Stimulated activated CD4-positive, alpha-beta T cell treated with anti-CD3 and anti-CD28 coated beads, Interleukin-1b, Interleukin-23, amount 100 ng/mL, for 48 hours (primary cell): ENCODE measurements at regions not wholly inside any gene's neighbourhood (a gene's known extent, or its start where the extent isn't known, plus 50 kb on each side); places are given as distances from the start of the nearest gene placed in this dataset.
"Not testable (repeated sequence)": the region's sequence is repeated elsewhere in the genome, so short reads cannot be mapped to it uniquely, and the experiment has no call there.

Experiments
- DNase-seq: peaks from one replicate; pipeline ENCODE4 v3.0.0-alpha.2; 2020

DNA sequence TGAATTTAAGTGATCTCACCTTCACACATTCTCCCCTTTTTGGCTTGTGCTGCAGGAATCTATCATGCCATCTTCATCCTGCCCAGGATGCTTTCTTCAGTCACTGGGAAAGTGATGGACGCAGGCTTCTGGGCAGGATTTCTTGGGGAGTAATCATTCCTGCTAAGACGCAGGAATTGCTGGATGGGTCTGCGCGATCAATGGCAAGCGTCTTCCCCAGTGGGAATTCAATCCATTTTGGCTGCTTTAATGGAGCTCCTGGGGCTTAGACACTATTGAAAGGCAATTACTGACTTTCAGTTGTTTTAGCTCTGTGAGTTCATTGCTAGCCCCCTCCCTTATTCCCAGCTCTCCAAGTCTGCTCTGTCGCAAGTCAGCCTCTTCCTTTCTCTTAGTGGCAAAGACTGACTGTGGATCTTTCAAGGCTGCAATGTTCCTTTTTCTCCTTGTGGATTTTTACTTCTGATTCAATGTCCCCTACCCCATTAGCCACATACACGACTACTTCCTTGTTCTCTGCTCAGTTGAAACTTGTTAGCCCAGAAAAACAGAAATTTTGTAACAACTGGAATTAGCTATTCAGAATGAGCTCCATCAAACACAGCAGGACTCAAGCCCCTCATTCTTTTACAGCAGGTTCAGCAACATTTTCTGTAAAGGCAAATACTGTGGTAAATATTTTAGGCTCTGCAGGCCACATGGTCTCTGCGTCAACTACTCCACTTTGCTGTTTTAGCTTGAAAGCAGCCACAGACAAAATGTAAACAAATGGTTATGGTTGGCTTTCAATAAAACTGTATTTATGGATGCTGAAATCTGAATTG lies 154.9 kb downstream of the ASB9 start:
- no peak for DNase-seq

DNA sequence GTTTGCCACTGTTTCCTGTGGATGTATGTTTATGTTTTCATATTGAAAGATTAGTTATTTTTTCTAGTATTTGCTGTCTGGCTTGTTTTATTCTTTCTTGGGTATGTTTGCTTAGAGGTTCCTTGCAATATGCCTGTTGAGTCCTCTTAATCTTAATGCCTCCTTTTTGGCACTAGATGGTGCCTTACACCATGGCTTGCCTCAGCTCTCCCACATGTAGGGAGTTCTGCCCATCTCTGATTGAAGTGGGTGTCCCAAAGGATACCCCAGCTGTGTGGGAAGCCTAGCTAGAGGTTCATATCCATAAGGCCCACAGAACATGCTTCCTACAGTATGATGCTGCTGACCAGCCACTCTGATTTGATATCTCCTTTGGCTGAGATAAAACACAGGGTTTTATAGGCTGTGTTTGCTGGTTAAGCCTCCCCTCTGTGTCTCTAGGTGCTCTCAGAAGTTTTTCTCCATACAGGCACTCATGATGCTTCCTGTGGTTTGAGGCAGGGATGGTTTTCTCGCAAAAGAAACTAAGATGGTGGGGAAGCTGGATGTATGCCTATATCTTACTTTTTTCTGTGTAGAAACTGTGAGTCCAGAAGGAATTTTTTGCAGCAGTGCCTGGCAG lies 162.4 kb downstream of the ASB9 start:
- DNase-seq, result no peak

DNA sequence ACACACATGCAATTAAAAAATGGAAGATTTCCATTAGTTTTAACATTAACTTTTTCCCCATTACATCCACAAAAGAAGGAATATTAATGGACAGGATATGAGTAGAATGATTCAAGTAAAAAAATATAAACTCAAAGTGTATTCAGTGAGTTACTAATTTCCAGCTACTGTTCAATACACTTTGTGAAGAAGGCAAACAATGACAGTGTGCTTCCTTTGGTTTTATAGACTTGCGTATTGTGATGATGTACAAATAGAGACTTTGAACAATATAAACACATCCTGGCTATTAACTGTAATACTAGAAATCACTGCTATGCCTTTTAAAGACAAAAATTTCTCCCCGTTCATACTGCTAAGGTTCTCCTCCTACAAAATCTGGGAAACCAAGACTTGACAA lies 171.4 kb downstream of the ASB9 start:
- DNase-seq, result no peak

DNA sequence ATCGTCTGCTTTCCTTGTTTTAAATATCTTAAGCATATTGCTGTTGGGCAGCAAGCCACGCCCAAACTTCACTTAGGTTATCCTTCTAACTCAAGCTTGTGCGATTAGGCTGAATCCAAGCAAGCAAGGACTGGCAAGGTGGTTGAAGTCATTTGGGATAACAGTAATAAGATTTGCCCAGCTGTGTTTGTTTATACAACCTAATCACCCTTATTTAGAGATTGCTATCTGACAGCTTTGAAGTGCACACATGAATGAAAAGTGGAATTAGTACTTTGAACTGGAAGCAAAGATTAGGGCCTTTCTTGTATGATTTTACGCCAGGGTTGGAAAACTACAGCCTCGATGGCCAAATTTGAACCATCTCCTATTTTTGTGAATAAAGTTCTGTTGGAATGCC lies 182.1 kb downstream of the ASB9 start:
- no peak for DNase-seq

DNA sequence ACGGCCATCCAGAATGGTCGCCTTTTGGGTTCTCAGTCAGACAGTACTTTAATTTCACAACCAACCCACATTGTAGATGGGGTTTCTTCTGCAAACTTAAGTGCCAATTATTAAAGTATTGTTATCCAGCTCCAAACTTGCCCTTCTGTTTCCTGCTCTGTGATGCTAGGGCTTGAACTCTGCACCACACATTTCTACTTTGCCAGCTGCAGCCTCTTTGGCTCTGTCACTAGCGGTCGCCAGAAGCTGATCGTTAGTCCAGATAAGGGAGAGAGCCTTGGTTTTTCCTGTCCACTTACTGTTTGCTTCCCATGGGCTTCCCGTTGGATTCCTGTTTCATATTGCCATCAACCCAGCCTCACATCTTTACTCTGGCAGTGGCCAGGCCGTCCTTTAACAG lies 196.6 kb downstream of the ASB9 start:
- DNase-seq, result no peak

DNA sequence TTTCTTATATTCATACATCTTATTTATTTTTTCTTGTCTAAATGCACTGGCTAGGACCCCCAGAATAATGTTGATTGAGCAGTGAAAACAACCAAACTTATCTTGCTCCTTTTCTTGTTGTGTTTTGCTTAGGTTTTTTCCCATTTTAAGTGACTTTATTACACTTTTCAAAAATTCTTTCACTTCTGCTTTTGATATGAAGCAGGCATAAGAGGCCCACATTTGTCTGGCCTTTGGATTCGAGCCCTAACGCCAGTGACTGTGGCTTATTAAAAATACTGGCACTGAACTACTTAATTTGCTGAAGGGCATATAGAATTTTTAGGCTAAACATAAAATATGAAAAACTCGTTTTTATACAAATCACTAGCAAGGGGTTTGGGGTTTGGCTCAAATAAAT lies 197.0 kb downstream of the ASB9 start:
- no peak for DNase-seq

DNA sequence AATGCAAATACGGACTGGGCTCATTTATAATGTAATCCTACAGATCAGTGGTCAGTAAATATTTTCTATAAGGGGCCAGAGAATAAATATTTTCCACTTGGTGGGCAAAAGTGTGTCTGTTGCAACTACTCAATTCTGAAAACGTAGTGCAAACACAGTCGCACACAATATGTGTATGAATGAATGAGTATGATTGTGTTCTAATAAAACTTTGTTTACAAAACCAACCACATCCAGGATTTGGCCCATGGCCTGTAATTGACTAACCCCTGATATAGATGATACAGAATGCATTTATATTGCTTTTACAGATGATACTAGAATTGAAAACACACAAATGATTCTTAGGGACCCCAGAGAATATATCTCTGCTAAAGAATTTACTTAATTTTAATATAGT lies 197.6 kb downstream of the ASB9 start:
- DNase-seq, result no peak

DNA sequence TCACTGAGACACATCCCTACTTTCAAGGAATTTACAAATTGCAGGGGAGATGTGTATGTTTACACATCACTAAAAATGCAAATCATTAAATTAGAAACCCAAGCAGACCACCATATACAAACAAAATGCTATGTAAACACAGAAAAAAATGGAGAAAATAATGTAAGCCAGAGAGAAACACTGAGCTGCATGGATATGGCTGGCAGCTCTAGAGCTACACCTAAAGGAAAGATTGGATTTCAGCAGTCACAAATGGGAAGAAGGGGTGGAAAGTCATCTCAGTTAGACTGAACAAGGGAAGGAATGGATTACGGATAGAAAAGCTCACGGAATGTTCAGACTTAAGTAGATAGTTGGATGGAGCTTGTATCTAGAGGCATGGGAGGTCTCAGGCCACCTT lies 186.3 kb downstream of the MOSPD2 start:
- no peak for DNase-seq

DNA sequence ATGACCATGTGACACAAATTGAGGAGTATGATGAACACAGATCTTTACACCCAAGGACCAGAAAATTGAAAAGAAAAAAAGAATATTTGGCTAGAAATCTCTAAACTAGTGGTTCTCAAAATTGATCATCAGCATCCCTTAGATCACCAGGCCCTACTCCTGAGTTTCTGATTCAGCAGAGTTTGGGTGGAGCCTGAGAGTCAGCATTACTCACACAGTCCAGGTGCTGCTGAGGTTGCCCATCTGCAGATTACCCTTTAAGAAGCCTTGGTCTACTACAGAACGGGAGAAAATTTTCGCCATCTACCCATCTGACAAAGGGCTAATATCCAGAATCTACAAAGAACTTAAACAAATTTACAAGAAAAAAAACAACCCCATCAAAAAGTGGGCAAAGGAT lies 182.8 kb downstream of the MOSPD2 start:
- no peak for DNase-seq

DNA sequence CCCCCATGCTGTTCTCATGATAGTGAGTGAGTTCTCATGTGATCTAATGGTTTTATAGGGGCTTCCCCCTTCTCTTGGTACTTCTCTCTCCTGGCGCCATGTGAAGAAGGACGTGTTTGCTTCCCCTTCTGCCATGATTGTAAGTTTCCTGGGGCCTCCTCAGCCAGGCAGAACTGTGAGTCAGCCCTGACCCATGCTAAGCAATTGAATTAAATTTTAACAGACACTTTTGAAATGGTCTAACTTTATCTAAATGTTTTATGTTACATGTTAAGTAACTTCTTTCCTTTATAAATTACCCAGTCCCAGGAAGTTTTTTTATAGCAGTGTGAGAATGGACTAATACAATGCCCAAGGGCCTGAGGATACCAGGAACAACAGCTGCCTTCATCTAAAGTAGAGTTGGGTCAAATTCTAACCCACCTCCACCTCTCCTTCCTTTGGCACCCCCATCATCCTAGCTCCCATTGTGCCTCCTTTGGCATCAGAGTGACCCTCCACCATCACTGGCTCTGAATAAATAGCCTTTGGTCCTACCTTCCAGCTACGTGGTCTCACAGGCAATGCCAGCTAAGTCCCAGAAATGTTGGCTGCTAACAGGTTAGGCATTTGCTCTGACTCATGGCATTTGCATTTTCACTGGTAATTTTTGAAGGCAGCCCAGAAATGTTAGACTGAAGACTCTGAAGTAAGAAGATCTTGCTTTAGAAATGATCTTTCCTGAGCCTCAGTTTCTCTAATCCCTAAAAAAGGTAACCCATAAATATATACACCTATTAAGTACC lies 182.1 kb downstream of the MOSPD2 start:
- no peak for DNase-seq

DNA sequence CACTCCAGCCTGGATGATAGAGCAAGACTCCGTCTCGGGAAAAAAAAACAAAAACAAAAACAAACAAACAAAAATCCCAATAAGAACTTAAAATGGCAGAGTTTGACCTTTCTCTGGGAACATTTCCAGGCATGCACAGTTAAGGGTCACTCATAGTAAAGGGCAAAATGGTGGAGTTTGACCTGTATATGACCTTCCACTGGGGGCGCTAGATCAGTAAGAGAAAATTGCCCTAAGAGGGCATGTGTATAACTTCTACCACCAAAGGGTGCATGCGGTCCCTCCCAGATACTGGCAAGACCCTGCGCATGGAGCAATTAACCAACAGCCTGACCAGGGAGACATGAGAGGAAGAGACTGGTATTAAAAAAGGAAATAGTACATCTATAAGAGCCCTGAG lies 177.2 kb downstream of the MOSPD2 start:
- no peak for DNase-seq

DNA sequence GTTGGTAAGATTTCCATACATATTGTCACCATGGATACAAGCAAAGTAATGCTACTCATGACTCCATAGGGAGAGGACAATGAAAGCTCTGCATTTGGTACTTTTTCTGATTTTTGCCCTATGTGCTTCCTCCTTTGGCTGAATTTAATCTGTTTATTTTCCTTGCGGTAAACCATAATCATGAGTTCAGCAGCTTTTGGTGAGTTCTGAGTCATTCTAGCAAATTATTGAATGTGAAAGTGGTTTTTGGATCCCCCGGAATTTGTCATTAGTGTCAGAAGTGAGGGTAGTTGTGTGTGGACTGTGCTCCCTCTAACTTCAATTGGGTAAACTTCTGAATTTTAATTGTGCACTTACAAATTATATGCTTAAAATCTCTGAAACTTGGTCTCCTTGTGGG lies 170.3 kb downstream of the MOSPD2 start:
- no peak for DNase-seq

DNA sequence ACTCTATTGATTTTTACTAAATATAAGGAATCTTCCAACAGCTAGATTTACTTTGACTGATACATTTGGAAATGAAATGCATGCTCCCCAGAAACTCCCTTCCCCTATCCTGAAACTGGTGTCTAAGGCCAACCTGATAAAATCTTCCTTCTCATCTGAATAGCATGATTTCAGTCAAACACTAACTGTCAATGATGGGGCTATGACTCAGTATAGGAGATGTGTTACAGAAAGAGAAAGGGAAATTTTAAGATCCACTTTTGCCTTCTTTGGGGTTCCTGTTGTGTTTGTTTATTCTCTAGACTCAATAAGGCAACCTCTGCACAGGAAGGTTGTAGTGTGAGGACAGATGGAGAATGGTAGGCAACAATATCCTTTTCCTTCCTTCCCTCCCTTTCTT lies 160.7 kb downstream of the MOSPD2 start:
- no peak for DNase-seq

DNA sequence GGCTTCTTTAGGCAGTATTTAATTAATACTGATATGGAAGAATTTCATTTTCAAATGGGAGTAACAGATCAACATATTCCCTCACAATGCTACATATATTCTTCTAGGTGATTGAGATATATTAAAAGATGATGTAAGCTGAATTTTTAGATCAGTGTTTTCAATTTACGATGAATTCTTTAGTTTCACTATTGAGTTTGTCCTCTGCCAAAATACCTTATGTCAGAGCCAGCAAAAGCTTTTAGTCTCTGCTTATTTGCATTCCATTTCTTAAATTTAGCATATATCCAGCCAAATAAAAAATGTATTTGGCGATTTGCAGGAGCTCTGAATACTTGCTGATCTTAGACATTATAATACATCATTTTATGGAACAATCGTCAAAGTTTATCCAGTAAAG lies 144.3 kb downstream of the MOSPD2 start:
- DNase-seq, result no peak

DNA sequence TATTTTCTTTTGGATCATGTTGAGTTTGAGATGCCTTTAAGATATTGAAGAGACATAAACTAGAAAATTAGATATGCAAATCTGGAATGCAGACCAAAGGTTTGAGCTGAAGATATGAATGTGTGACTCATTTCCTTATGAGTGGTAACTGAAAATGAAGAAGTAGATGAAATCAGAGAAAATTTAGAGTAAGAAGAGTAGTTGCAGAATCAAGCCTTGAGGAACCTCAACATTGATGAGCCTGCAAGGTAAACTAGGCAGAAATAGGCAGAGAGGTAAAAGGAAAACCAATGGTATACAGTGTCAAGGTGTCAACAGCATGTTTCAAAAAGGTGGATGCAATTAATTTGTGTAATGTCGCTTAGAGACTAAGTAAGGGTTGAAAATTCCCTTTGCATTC lies 142.8 kb downstream of the MOSPD2 start:
- no peak for DNase-seq

DNA sequence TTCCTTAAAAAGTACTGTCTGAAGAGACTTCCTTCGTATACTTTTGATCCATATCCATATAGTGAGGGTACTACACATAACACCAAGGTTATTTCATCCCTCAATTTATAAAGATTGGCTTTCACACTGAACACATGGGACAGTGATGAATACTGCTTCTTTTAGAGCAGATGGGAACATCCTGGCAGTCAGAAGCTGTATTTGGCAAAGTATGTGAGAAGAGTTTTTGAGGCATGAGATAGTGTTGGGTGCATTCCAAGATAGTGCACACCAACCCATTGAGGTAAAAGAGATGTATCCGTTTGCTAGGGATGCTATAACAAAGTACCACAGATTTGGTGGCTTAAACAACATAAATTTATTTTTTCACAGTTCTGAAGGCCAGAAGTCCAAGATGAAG lies 141.1 kb downstream of the MOSPD2 start:
- DNase-seq, result no peak

DNA sequence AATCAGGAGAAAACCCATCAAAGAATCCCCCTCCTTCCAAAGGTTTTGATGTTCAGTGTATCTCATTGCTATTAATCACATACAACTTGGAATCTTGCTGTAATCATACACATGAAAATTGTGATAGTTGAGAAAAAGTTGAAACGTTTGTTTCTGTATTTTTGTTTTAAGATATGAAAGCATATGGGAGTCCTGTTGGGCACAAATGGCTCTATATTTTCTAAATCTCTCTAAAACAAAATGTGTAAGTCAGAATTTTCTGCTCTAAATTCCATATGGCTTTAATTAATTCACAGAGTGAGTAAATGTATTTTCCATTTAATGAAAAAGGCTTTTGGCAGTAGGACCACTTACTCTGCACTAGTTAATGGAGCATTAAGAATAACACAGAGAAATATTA lies 140.2 kb downstream of the MOSPD2 start:
- no peak for DNase-seq

DNA sequence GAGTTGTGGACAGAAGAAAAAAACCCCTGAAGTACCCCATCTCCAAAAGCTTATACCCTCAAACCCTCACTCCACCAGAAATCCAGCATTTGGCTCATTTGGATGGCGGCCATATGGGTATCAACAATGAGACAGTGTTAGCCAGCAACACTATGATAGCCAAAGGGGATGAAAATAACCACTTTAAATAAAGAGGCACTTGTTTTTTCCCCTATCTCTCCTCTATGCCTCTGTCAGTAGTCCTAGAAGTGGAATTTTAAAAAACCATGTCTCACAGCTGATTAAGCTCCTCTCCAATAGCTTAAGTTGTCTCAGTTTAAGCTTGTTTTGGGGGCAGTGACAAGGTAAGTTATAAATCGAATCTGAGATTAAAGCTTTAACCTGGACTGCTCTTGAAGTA lies 124.0 kb downstream of the MOSPD2 start:
- no peak for DNase-seq

DNA sequence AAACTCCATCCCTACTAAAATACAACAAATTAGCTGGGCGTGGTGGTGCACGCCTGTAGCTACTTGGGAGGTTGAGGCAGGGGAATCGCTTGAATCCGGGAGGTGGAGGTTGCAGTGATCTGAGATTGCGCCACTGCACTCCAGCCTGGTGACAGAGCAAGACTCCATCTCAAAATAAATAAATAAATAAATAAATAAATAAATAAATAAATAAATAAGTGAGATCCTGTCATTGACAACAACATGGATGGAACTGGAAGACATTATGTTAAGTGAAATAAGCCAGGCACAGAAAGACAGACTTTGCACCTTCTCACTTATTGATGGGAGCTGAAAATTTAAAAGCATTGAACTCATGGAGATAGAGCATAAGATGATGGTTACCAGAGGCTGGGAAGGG lies 111.2 kb downstream of the MOSPD2 start:
- not testable (repeated sequence) for DNase-seq
